ENCODE measurements at regions not wholly inside any gene's neighbourhood (a gene's known extent, or its start where the extent isn't known, plus 50 kb on each side); places are given as distances from the start of the nearest gene placed in this dataset.

DNA sequence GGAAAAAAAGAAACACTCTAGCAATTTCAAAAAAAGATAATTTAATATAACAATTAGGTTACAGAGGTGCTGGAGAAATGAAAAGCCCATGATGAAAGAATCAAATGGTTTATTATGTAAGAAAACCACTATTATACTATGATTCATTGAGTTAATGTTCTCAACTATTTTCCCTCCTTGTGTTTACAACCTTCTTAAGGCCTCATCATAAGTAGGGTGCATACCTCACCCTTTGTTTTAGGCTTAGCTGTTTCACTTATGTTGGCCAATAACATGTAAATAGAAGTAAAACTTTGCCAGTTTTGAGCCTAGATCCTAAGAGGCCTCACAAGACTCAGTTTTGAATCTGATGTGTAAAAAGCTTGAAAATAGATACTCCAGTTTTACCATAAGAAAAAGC lies 418.3 kb upstream of the DDX18 start:
- Histone ChIP-seq H3K36me3 (replicated peaks in 1 of 2; ENCODE audit: control insufficient read depth in 2 of 2, insufficient read depth in 2 of 2, low read length in 2 of 2) (no peaks in the 10 kb centered on the region), H2BK15ac (ENCODE audit: low read length) (no peak overlapping the region), H2BK120ac (ENCODE audit: low read depth, low read length) (no peak overlapping the region), H3K18ac (ENCODE audit: low read length) (no peak overlapping the region), H2AFZ (ENCODE audit: low read length) (no peak overlapping the region), H3K4me2 (ENCODE audit: insufficient read depth, low read length, poor library complexity, severe bottlenecking) (no peak overlapping the region), H3K4me1 (ENCODE audit: control insufficient read depth in 2 of 2, insufficient read depth in 1 of 2, low read depth in 1 of 2, low read length in 2 of 2) (peaks cover 0 to 4% of the 10 kb centered on the region in 2 donors), H4K91ac (ENCODE audit: low read depth, low read length, poor library complexity) (no peak overlapping the region), H2BK12ac (ENCODE audit: low read length) (no peak overlapping the region), H3K27ac (replicated peaks; ENCODE audit: low read length) (no peak overlapping the region), H3K4ac (ENCODE audit: low read length) (no peak overlapping the region), H2BK5ac (ENCODE audit: low read length) (no peak overlapping the region), H3K4me3 (ENCODE audit: low read length in 2 of 2) (no peak overlapping the region), H3K23ac (ENCODE audit: low read depth, low read length, poor library complexity) (no peak overlapping the region), H3K9ac (ENCODE audit: low read depth, low read length, poor library complexity) (no peak overlapping the region), H3K27me3 (ENCODE audit: control insufficient read depth in 3 of 3, insufficient read depth in 3 of 3, low read depth in 1 of 3, low read length in 3 of 3) (no peaks in the 10 kb centered on the region), H4K8ac (ENCODE audit: low read depth, low read length) (no peak overlapping the region), H2AK5ac (ENCODE audit: low read depth, low read length) (no peak overlapping the region), H3K9me3 (replicated peaks in 1 of 2; ENCODE audit: control insufficient read depth in 2 of 2, insufficient read depth in 1 of 2, low read depth in 1 of 2, low read length in 2 of 2) (no peaks in the 10 kb centered on the region), H3K14ac (ENCODE audit: low read length) (no peak overlapping the region), H3K79me1 (ENCODE audit: low read depth, low read length) (peaks cover 1% of the 10 kb centered on the region)
- no peak for DNase-seq (ENCODE audit: low spot score)

DNA sequence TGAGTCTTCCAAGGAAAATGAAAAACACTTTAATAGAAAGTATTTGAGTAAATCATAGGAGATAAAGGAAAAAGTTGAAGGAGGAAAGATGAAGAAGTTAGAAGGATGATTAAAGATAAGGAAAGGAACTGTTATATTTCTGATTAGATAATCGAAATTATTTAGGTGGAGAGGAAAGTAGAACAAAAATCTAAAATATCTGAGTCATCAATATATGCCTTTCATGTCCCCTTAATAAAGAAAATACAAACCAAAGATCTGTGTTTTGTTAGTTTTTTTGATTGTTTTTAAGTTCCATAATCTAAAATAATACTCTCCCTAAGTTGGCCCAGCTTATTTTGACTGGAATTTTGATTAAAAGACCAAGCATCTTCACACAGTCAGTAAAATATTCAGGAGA lies 412.9 kb upstream of the DDX18 start:
- Histone ChIP-seq H2BK15ac (ENCODE audit: low read length) (no peak overlapping the region), H3K79me1 (ENCODE audit: low read depth, low read length) (peaks cover 1% of the 10 kb centered on the region), H2BK120ac (ENCODE audit: low read depth, low read length) (no peak overlapping the region), H2AFZ (ENCODE audit: low read length) (no peak overlapping the region), H3K4me3 (ENCODE audit: low read length in 2 of 2) (no peak overlapping the region), H3K27ac (replicated peaks; ENCODE audit: low read length) (no peak overlapping the region), H3K4ac (ENCODE audit: low read length) (no peak overlapping the region), H3K36me3 (replicated peaks in 1 of 2; ENCODE audit: control insufficient read depth in 2 of 2, insufficient read depth in 2 of 2, low read length in 2 of 2) (no peaks in the 10 kb centered on the region), H3K9me3 (replicated peaks in 1 of 2; ENCODE audit: control insufficient read depth in 2 of 2, insufficient read depth in 1 of 2, low read depth in 1 of 2, low read length in 2 of 2) (no peaks in the 10 kb centered on the region), H2AK5ac (ENCODE audit: low read depth, low read length) (no peak overlapping the region), H3K23ac (ENCODE audit: low read depth, low read length, poor library complexity) (no peak overlapping the region), H3K18ac (ENCODE audit: low read length) (no peak overlapping the region), H3K14ac (ENCODE audit: low read length) (no peak overlapping the region), H2BK12ac (ENCODE audit: low read length) (no peak overlapping the region), H3K4me2 (ENCODE audit: insufficient read depth, low read length, poor library complexity, severe bottlenecking) (no peak overlapping the region), H3K9ac (ENCODE audit: low read depth, low read length, poor library complexity) (no peak overlapping the region), H4K91ac (ENCODE audit: low read depth, low read length, poor library complexity) (no peak overlapping the region), H3K27me3 (ENCODE audit: control insufficient read depth in 3 of 3, insufficient read depth in 3 of 3, low read depth in 1 of 3, low read length in 3 of 3) (no peaks in the 10 kb centered on the region), H3K4me1 (ENCODE audit: control insufficient read depth in 2 of 2, insufficient read depth in 1 of 2, low read depth in 1 of 2, low read length in 2 of 2) (peaks cover 0 to 9% of the 10 kb centered on the region in 2 donors), H4K8ac (ENCODE audit: low read depth, low read length) (no peak overlapping the region), H2BK5ac (ENCODE audit: low read length) (no peak overlapping the region)
- 100% methylated on average over 1 of the region's 1 CpG; no CpG with 5 or more reads in 1 of the 2 donors for WGBS, 2 donors (ENCODE audit: extremely low coverage in 2 of 2, insufficient read length in 2 of 2, insufficient replicate concordance in 1 of 2)
- DNase-seq (ENCODE audit: low spot score): no peak

DNA sequence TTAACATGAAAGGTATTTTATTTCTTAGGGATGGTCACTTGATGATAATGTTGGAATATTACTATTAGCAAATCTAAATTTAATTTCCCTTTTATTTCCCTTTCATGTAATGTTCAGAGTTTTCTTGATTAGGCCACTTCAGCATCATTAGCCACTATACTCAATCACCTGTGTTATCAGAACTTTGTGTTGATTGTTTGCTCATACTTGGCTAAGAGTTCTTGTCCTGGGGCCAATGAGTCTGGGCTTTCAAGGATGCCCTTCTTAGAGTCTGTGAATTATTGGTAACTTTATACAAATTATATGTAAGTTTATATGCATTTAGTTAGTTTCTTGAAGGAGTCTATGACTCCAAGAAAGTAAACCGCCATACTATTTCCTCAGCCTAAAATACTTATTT lies 408.0 kb upstream of the DDX18 start:
- H3K23ac ChIP-seq (ENCODE audit: low read depth, low read length, poor library complexity): no peak overlapping the region
- H3K9me3 ChIP-seq (replicated peaks in 1 of 2; ENCODE audit: control insufficient read depth in 2 of 2, insufficient read depth in 1 of 2, low read depth in 1 of 2, low read length in 2 of 2): no peaks in the 10 kb centered on the region
- H3K4me3 ChIP-seq (ENCODE audit: low read length in 2 of 2): no peak overlapping the region
- H3K79me1 ChIP-seq (ENCODE audit: low read depth, low read length): no peaks in the 10 kb centered on the region
- H3K4me1 ChIP-seq (ENCODE audit: control insufficient read depth in 2 of 2, insufficient read depth in 1 of 2, low read depth in 1 of 2, low read length in 2 of 2): peaks cover 0 to 2% of the 10 kb centered on the region in 2 donors
- H3K27me3 ChIP-seq (ENCODE audit: control insufficient read depth in 3 of 3, insufficient read depth in 3 of 3, low read depth in 1 of 3, low read length in 3 of 3): no peaks in the 10 kb centered on the region
- no peak overlapping the region for H3K4me2 ChIP-seq (ENCODE audit: insufficient read depth, low read length, poor library complexity, severe bottlenecking)
- H3K36me3 ChIP-seq (replicated peaks in 1 of 2; ENCODE audit: control insufficient read depth in 2 of 2, insufficient read depth in 2 of 2, low read length in 2 of 2): no peaks in the 10 kb centered on the region
- no peak overlapping the region for H3K14ac ChIP-seq (ENCODE audit: low read length)
- no peak for DNase-seq (ENCODE audit: low spot score)
- H2BK5ac ChIP-seq (ENCODE audit: low read length): no peak overlapping the region
- H4K8ac ChIP-seq (ENCODE audit: low read depth, low read length): no peak overlapping the region
- H2BK12ac ChIP-seq (ENCODE audit: low read length): no peak overlapping the region
- no peak overlapping the region for H3K4ac ChIP-seq (ENCODE audit: low read length)
- H2AK5ac ChIP-seq (ENCODE audit: low read depth, low read length): no peak overlapping the region
- no peak overlapping the region for H3K27ac ChIP-seq (replicated peaks; ENCODE audit: low read length)
- no peak overlapping the region for H3K18ac ChIP-seq (ENCODE audit: low read length)
- no CpG with 5 or more reads among the region's 1 CpG for WGBS, 2 donors (ENCODE audit: extremely low coverage in 2 of 2, insufficient read length in 2 of 2, insufficient replicate concordance in 1 of 2)
- no peak overlapping the region for H4K91ac ChIP-seq (ENCODE audit: low read depth, low read length, poor library complexity)
- no peak overlapping the region for H2AFZ ChIP-seq (ENCODE audit: low read length)
- H2BK120ac ChIP-seq (ENCODE audit: low read depth, low read length): no peak overlapping the region
- H2BK15ac ChIP-seq (ENCODE audit: low read length): no peak overlapping the region
- no peak overlapping the region for H3K9ac ChIP-seq (ENCODE audit: low read depth, low read length, poor library complexity)

DNA sequence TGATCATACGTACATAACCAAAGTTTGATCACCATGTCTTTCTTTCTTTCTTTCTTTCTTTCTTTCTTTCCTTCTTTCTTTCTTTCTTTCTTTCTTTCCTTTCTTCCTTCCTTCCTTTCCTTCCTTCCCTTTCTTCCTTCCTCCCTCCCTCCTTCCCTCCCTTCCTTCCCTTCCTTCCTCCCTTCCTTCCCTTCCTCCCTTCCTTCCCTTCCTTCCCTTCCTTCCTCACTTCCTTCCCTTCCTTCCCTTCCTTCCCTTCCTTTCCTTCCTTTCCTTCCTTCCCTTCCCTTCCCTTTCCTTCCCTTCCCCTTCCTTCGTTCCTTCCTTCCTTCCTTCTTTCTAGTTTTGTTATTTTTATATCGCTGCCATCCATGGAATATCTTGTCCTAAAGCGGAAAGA lies 406.7 kb upstream of the DDX18 start:
- Histone ChIP-seq H3K9me3 (replicated peaks in 1 of 2; ENCODE audit: control insufficient read depth in 2 of 2, insufficient read depth in 1 of 2, low read depth in 1 of 2, low read length in 2 of 2) (no peaks in the 10 kb centered on the region), H3K4ac (ENCODE audit: low read length) (no peak overlapping the region), H2AFZ (ENCODE audit: low read length) (no peak overlapping the region), H3K14ac (ENCODE audit: low read length) (no peak overlapping the region), H3K4me1 (ENCODE audit: control insufficient read depth in 2 of 2, insufficient read depth in 1 of 2, low read depth in 1 of 2, low read length in 2 of 2) (no peaks in the 10 kb centered on the region), H3K27me3 (ENCODE audit: control insufficient read depth in 3 of 3, insufficient read depth in 3 of 3, low read depth in 1 of 3, low read length in 3 of 3) (no peaks in the 10 kb centered on the region), H3K4me2 (ENCODE audit: insufficient read depth, low read length, poor library complexity, severe bottlenecking) (no peak overlapping the region), H2BK120ac (ENCODE audit: low read depth, low read length) (no peak overlapping the region), H3K23ac (ENCODE audit: low read depth, low read length, poor library complexity) (no peak overlapping the region), H4K8ac (ENCODE audit: low read depth, low read length) (no peak overlapping the region), H3K27ac (replicated peaks; ENCODE audit: low read length) (no peak overlapping the region), H3K36me3 (replicated peaks in 1 of 2; ENCODE audit: control insufficient read depth in 2 of 2, insufficient read depth in 2 of 2, low read length in 2 of 2) (no peaks in the 10 kb centered on the region), H3K18ac (ENCODE audit: low read length) (no peak overlapping the region), H2BK5ac (ENCODE audit: low read length) (no peak overlapping the region), H3K79me1 (ENCODE audit: low read depth, low read length) (no peaks in the 10 kb centered on the region), H3K9ac (ENCODE audit: low read depth, low read length, poor library complexity) (no peak overlapping the region), H4K91ac (ENCODE audit: low read depth, low read length, poor library complexity) (no peak overlapping the region), H3K4me3 (ENCODE audit: low read length in 2 of 2) (no peak overlapping the region), H2AK5ac (ENCODE audit: low read depth, low read length) (no peak overlapping the region), H2BK15ac (ENCODE audit: low read length) (no peak overlapping the region), H2BK12ac (ENCODE audit: low read length) (no peak overlapping the region)
- no CpG with 5 or more reads among the region's 4 CpGs for WGBS, 2 donors (ENCODE audit: extremely low coverage in 2 of 2, insufficient read length in 2 of 2, insufficient replicate concordance in 1 of 2)
- DNase-seq (ENCODE audit: low spot score): no peak

Data from neuronal stem cell (in vitro differentiated cells).